Panc1 (cell line): ENCODE measurements at regions not wholly inside any gene's neighbourhood (a gene's known extent, or its start where the extent isn't known, plus 50 kb on each side); places are given as distances from the start of the nearest gene placed in this dataset.

Experiments used
- CTCF ChIP-seq: fragments of 450-650 bp; IDR thresholded peaks from 2 replicates; pipeline ENCODE4 v1.5.1; 2017; ENCODE audit warnings: mild to moderate bottlenecking
- POLR2AphosphoS5 ChIP-seq: IDR thresholded peaks from 2 replicates; pipeline ENCODE4 v1.6.1; 2012; ENCODE audit warnings: mild to moderate bottlenecking, low read depth, low read length, moderate library complexity
- TCF7L2 ChIP-seq: IDR thresholded peaks from 2 replicates; pipeline ENCODE4 v1.6.1; 2011; ENCODE audit warnings: mild to moderate bottlenecking, low read depth, low read length, inconsistent platforms

- TF ChIP-seq CTCF (no peak), TCF7L2 (no peak), POLR2AphosphoS5 (no peak)
These were observed 539.0 kb downstream of the ARL4A start for GRCh38 chr7:13226385-13226784.
